HCT116 (cell line): ENCODE measurements at regions not wholly inside any gene's neighbourhood (a gene's known extent, or its start where the extent isn't known, plus 50 kb on each side); places are given as distances from the start of the nearest gene placed in this dataset.

Experiments
- ATAC-seq: fragments of 200-7000 bp; cut with Tn5 transposase; 2 replicates; pipeline ENCODE4 v1.9.1; 2020; ENCODE audit warnings: mild to moderate bottlenecking, moderate library complexity
- BruUV-seq: library from RNA; stranded (reverse); fragments of 400-500 nt; replicated peaks from 2 replicates; lab custom pipeline; 2021; lab: Mats Ljungman, UMichigan
- CTCF ChIA-PET: fragments of 300-600 bp; sonication (Branson Sonifier 250); formaldehyde crosslinking; loops from one replicate; lab custom pipeline; 2021; ENCODE audit warnings: antibody characterized with exemption; lab: Charles Lee
- POLR2A ChIA-PET: fragments of 300-600, 350-600 bp; sonication (Branson Sonifier 250); formaldehyde crosslinking; loops from one replicate; lab custom pipeline; 2021; ENCODE audit warnings: antibody characterized with exemption; lab: Charles Lee
- RAD21 ChIA-PET, 2 experiments: fragments of 300-600 bp; sonication (Branson Sonifier 250); formaldehyde crosslinking; loops; one replicate each; lab custom pipeline; 2023; ENCODE audit warnings: low total read pairs in 2 of 2; ENCODE audit not compliant: uncharacterized antibody in 2 of 2, unreplicated experiment in 2 of 2, low non-redundant PET in 1 of 2; lab: Charles Lee
- DNase-seq: peaks from one replicate; pipeline ENCODE4 v3.0.0-alpha.2; 2010; ENCODE audit warnings: low read depth, low spot score
- H2AFZ ChIP-seq: fragments of 200-600 bp; shearing (Covaris generic), sonication (generic); 2 replicates; pipeline ENCODE4 v1.6.1; 2017; ENCODE audit warnings: low read depth, mixed run types, mixed read lengths, antibody characterized with exemption, low read length; ENCODE audit not compliant: poor library complexity, severe bottlenecking
- H3K27ac ChIP-seq: 2 replicates; pipeline ENCODE4 v1.5.1; 2012; ENCODE audit warnings: low read depth, low read length
- H3K27me3 ChIP-seq: fragments of 200-600 bp; sonication (generic); 2 replicates; pipeline ENCODE4 v1.6.1; 2016; ENCODE audit warnings: mixed run types, low read length, mixed read lengths; ENCODE audit not compliant: insufficient read depth
- H3K36me3 ChIP-seq, 2 experiments: fragments of 200-500 bp in 1 of 2; fragments of 200-600 bp in 1 of 2; sonication (Bioruptor generic) in 1 of 2; sonication (generic) in 1 of 2; 2 replicates each; pipeline versions ENCODE4 v1.5.1 to v1.6.1; 2014 to 2016; ENCODE audit warnings: low read length in 2 of 2, inconsistent platforms in 1 of 2, mixed read lengths in 1 of 2, mixed run types in 1 of 2; ENCODE audit not compliant: insufficient read depth in 2 of 2, control insufficient read depth in 1 of 2
- H3K4me1 ChIP-seq, 2 experiments: fragments of 200-600 bp in 1 of 2; sonication (generic) in 1 of 2; 2 replicates each; pipeline versions ENCODE4 v1.5.1 to v1.6.1; 2012 to 2017; ENCODE audit warnings: low read length in 2 of 2, inconsistent platforms in 1 of 2, mild to moderate bottlenecking in 1 of 2, mixed read lengths in 1 of 2, mixed run types in 1 of 2, moderate library complexity in 1 of 2; ENCODE audit not compliant: insufficient read depth in 2 of 2, control insufficient read depth in 1 of 2
- H3K4me2 ChIP-seq: fragments of 200-600 bp; sonication (generic); 2 replicates; pipeline ENCODE4 v1.6.1; 2017; ENCODE audit warnings: mixed run types, low read length, mixed read lengths
- H3K4me3 ChIP-seq, 2 experiments: fragments of 200-600 bp in 1 of 2; sonication (generic) in 1 of 2; replicated peaks in 1 of 2; 2 replicates each; pipeline ENCODE4 v1.5.1; 2011 to 2016; ENCODE audit warnings: low read length in 2 of 2, control low read depth in 1 of 2, low read depth in 1 of 2, mild to moderate bottlenecking in 1 of 2, mixed read lengths in 1 of 2, mixed run types in 1 of 2
- H3K79me2 ChIP-seq: fragments of 200-600 bp; sonication (generic); 2 replicates; pipeline ENCODE4 v1.6.1; 2017; ENCODE audit warnings: mild to moderate bottlenecking, mixed run types, low read length, moderate library complexity, mixed read lengths; ENCODE audit not compliant: insufficient read depth
- H3K9ac ChIP-seq: fragments of 200-600 bp; sonication (generic); 2 replicates; pipeline ENCODE4 v1.6.1; 2016; ENCODE audit warnings: low read length, mixed read lengths
- H3K9me2 ChIP-seq: fragments of 200-600 bp; sonication (generic), shearing (Covaris generic); 2 replicates; pipeline ENCODE4 v1.6.1; 2017; ENCODE audit warnings: mixed run types, mild to moderate bottlenecking, moderate library complexity; ENCODE audit not compliant: insufficient read depth
- H3K9me3 ChIP-seq, 2 experiments: fragments of 200-500 bp in 1 of 2; fragments of 200-600 bp in 1 of 2; sonication (Bioruptor generic) in 1 of 2; sonication (generic) in 1 of 2; 2 replicates each; pipeline ENCODE4 v1.6.1; 2014 to 2017; ENCODE audit warnings: low read length in 2 of 2, mixed read lengths in 2 of 2, inconsistent platforms in 1 of 2, low read depth in 1 of 2, mild to moderate bottlenecking in 1 of 2, mixed run types in 1 of 2, moderate library complexity in 1 of 2; ENCODE audit not compliant: control insufficient read depth in 1 of 2, insufficient read depth in 1 of 2
- H4K20me1 ChIP-seq: fragments of 200-600 bp; sonication (generic), shearing (Covaris generic); 2 replicates; pipeline ENCODE4 v1.6.1; 2017; ENCODE audit warnings: mixed run types, mild to moderate bottlenecking, moderate library complexity; ENCODE audit not compliant: insufficient read depth
- CBX3 ChIP-seq: IDR thresholded peaks from 2 replicates; pipeline ENCODE4 v1.6.1; 2012; ENCODE audit warnings: low read depth
- CTCF ChIP-seq, 3 experiments: fragments of 200-600 bp in 1 of 3; sonication (generic) in 1 of 3; IDR thresholded peaks in 2 of 3; conservative IDR thresholded peaks in 1 of 3; 2 replicates each; pipeline ENCODE4 v1.5.1; 2012 to 2017; ENCODE audit warnings: low read depth in 2 of 3, low read length in 2 of 3, antibody characterized with exemption in 1 of 3, borderline replicate concordance in 1 of 3, control low read depth in 1 of 3, mild to moderate bottlenecking in 1 of 3, mixed read lengths in 1 of 3, mixed run types in 1 of 3, moderate library complexity in 1 of 3; ENCODE audit not compliant: insufficient read depth in 1 of 3
- EZH2phosphoT487 ChIP-seq: fragments of 200-600 bp; IDR thresholded peaks from 2 replicates; pipeline ENCODE4 v1.6.1; 2018; ENCODE audit warnings: antibody characterized with exemption, borderline replicate concordance
- MAX ChIP-seq: IDR thresholded peaks from 2 replicates; pipeline ENCODE4 v1.6.1; 2012
- POLR2AphosphoS5 ChIP-seq: IDR thresholded peaks from 2 replicates; pipeline ENCODE4 v1.6.1; 2011; ENCODE audit warnings: mild to moderate bottlenecking, low read depth, low read length, moderate library complexity
- REST ChIP-seq: IDR thresholded peaks from 2 replicates; pipeline ENCODE4 v1.6.1; 2012; ENCODE audit warnings: low read depth
- SRF ChIP-seq: IDR thresholded peaks from 2 replicates; pipeline ENCODE4 v1.6.1; 2012; ENCODE audit warnings: low read depth
- TCF7L2 ChIP-seq: IDR thresholded peaks from 2 replicates; pipeline ENCODE4 v1.7.0; 2011; ENCODE audit warnings: borderline replicate concordance, inconsistent platforms; ENCODE audit not compliant: insufficient read depth, insufficient read length; ENCODE audit errors: extremely low read depth
- ZBTB33 ChIP-seq: IDR thresholded peaks from 2 replicates; pipeline ENCODE4 v1.6.1; 2011; ENCODE audit warnings: mild to moderate bottlenecking, low read length, moderate library complexity; ENCODE audit not compliant: insufficient replicate concordance; ENCODE audit errors: extremely low read depth
- ZFX ChIP-seq: fragments of 450-650 bp; IDR thresholded peaks from 2 replicates; pipeline ENCODE4 v1.6.1; 2017
- intact Hi-C: fragments of 100-400 bp; cut with micrococcal nuclease; formaldehyde crosslinking; loops from 2 replicates; pipeline ENCODE4 v1.10.0; 2022

GRCh38 chr9:13721481-13722235, 442.2 kb upstream of the MPDZ start (continued):
- no peak for TF ChIP-seq CTCF (IDR thresholded peaks at IDR 0.05 in 2 of 3, conservative IDR thresholded peaks at IDR 0.05 in 1 of 3; ENCODE audit: borderline replicate concordance in 1 of 3, insufficient read depth in 1 of 3, low read depth in 2 of 3, low read length in 2 of 3)
- no peak for TF ChIP-seq SRF
- TF ChIP-seq ZFX: no peak

GRCh38 chr9:13719981-13720676, 440.6 kb upstream of the MPDZ start:
- no TSS peak for BruUV-seq
- no peak for DNase-seq
- POLR2A ChIA-PET: no interaction called here
- TF ChIP-seq TCF7L2 (no peak), ZBTB33 (no peak), EZH2phosphoT487 (no peak), MAX (no peak), CTCF (IDR thresholded peaks at IDR 0.05 in 2 of 3, conservative IDR thresholded peaks at IDR 0.05 in 1 of 3; ENCODE audit: borderline replicate concordance in 1 of 3, insufficient read depth in 1 of 3, low read depth in 2 of 3, low read length in 2 of 3) (no peak), SRF (no peak), CBX3 (no peak), REST (no peak), POLR2AphosphoS5 (no peak)

More at GRCh38 chr9:13719981-13720676, 440.6 kb upstream of the MPDZ start:
- Histone ChIP-seq H3K36me3 (no peaks in the 10 kb centered on the region), H3K27me3 (no peaks in the 10 kb centered on the region), H3K27ac (no peak overlapping the region), H3K79me2 (no peaks in the 10 kb centered on the region), H3K4me1 (no peaks in the 10 kb centered on the region), H2AFZ (no peak overlapping the region), H4K20me1 (no peaks in the 10 kb centered on the region), H3K9me3 (no peaks in the 10 kb centered on the region; a peak in 1 of 4 replicates), H3K4me2 (no peak overlapping the region), H3K9ac (no peak overlapping the region), H3K9me2 (no peaks in the 10 kb centered on the region), H3K4me3 (no peak overlapping the region)
- intact Hi-C loops: no loop called here
- CTCF ChIA-PET: no interaction called here
- ATAC-seq: no peak
- RAD21 ChIA-PET: no interaction called here
